H1 (cell line): ENCODE measurements at regions not wholly inside any gene's neighbourhood (a gene's known extent, or its start where the extent isn't known, plus 50 kb on each side); places are given as distances from the start of the nearest gene placed in this dataset.

Experiments used
- BRCA1 ChIP-seq: IDR thresholded peaks from 2 replicates; pipeline ENCODE4 v1.6.1; 2012; ENCODE audit warnings: low read depth, low read length, improper control_type of control experiment
- EP300 ChIP-seq, 2 experiments: IDR thresholded peaks; 1 replicate in 1 of 2; 2 replicates in 1 of 2; pipeline ENCODE4 v1.6.1; 2011 to 2012; ENCODE audit warnings: low read depth in 2 of 2, low read length in 2 of 2, mild to moderate bottlenecking in 2 of 2, borderline replicate concordance in 1 of 2, inconsistent platforms in 1 of 2, moderate library complexity in 1 of 2
- JUN ChIP-seq: IDR thresholded peaks from 2 replicates; pipeline ENCODE4 v1.6.1; 2011; ENCODE audit warnings: low read depth, mild to moderate bottlenecking, improper control_type of control experiment, low read length
- POLR2A ChIP-seq, 2 experiments: IDR thresholded peaks; 1 replicate in 1 of 2; 2 replicates in 1 of 2; pipeline ENCODE4 v1.6.1; 2011; ENCODE audit warnings: low read depth in 2 of 2, low read length in 2 of 2, mild to moderate bottlenecking in 2 of 2; ENCODE audit errors: control extremely low read depth in 1 of 2
- POLR2AphosphoS5 ChIP-seq: IDR thresholded peaks from 2 replicates; pipeline ENCODE4 v1.6.1; 2011; ENCODE audit warnings: low read depth, low read length
- RAD21 ChIP-seq, 2 experiments: IDR thresholded peaks in 1 of 2; conservative IDR thresholded peaks in 1 of 2; 2 replicates each; pipeline ENCODE4 v1.6.1; 2011; ENCODE audit warnings: low read depth in 2 of 2, low read length in 2 of 2, improper control_type of control experiment in 1 of 2, inconsistent platforms in 1 of 2, mild to moderate bottlenecking in 1 of 2, moderate library complexity in 1 of 2
- SIRT6 ChIP-seq: IDR thresholded peaks from one replicate; pipeline ENCODE4 v1.7.1; 2012; ENCODE audit warnings: low read length, inconsistent platforms
- SP1 ChIP-seq: IDR thresholded peaks from 2 replicates; pipeline ENCODE4 v1.6.1; 2011; ENCODE audit warnings: low read depth, low read length
- YY1 ChIP-seq: IDR thresholded peaks from 2 replicates; pipeline ENCODE4 v1.6.1; 2011; ENCODE audit warnings: low read depth, mild to moderate bottlenecking, low read length
- ZNF274 ChIP-seq: IDR thresholded peaks from 2 replicates; pipeline ENCODE4 v1.7.0; 2012; ENCODE audit warnings: low read length, borderline replicate concordance; ENCODE audit errors: extremely low read depth
- TF ChIP-seq, protein P1 (sequence below), 3 experiments: IDR thresholded peaks; 1 replicate in 2 of 3; 2 replicates in 1 of 3; pipeline versions ENCODE4 v1.5.1 to v1.6.1; 2011; ENCODE audit warnings: low read length in 3 of 3, mild to moderate bottlenecking in 3 of 3, inconsistent platforms in 2 of 3, low read depth in 1 of 3, moderate library complexity in 1 of 3; ENCODE audit not compliant: insufficient read depth in 1 of 3; ENCODE audit errors: control extremely low read depth in 1 of 3
- TF ChIP-seq, protein P2 (sequence below): IDR thresholded peaks from 2 replicates; pipeline ENCODE4 v1.6.1; 2011; ENCODE audit warnings: low read depth, mild to moderate bottlenecking, low read length; ENCODE audit not compliant: insufficient read depth
- TF ChIP-seq, protein P3 (sequence below): IDR thresholded peaks from 2 replicates; pipeline ENCODE4 v1.6.1; 2012; ENCODE audit warnings: low read length, inconsistent platforms

DNA sequence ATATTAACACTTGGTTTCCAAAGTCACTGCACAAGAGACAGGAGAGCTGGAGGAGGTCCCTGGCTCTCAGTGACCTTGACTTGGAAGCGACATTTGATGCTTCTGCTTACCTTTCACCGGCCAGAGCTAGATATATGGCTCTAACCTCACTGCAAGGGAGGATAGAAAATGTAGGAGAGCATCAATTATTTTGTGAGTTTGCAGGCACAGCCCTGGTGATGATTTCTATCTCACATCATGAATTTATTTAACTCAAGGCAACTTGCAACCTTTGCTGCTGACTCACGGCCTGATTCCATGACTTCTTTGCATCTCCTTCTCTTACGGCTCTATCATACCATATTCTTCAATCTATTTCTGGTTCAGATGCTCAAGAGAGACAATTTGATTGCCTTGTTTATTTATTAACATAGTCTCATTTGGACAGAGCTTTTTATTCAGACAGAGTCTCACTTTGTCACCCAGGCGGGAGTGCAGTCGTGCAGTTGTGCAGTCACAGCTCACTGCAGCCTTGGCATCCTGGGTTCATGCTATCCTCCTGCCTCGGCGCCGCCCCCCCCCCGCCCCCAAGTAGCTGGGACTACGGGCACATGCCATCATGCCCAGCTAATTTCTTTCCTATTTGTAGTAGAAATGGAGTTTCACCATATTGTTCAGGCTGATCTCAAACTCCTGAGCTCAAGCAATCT lies 196.0 kb downstream of the REEP3 start:
- TF ChIP-seq YY1 (no peak), BRCA1 (no peak), POLR2AphosphoS5 (no peak), RAD21 (IDR thresholded peaks at IDR 0.05 in 1 of 2, conservative IDR thresholded peaks at IDR 0.05 in 1 of 2; ENCODE audit: low read depth in 2 of 2, low read length in 2 of 2) (no peak), JUN (no peak), SIRT6 (no peak), SP1 (no peak), ZNF274 (no peak), POLR2A (IDR thresholded peaks at IDR 0.05; ENCODE audit: control extremely low read depth in 1 of 2, low read depth in 2 of 2, low read length in 2 of 2) (no peak), EP300 (IDR thresholded peaks at IDR 0.05; ENCODE audit: borderline replicate concordance in 1 of 2, low read depth in 2 of 2, low read length in 2 of 2) (no peak)
- TF ChIP-seq, protein P1, sequence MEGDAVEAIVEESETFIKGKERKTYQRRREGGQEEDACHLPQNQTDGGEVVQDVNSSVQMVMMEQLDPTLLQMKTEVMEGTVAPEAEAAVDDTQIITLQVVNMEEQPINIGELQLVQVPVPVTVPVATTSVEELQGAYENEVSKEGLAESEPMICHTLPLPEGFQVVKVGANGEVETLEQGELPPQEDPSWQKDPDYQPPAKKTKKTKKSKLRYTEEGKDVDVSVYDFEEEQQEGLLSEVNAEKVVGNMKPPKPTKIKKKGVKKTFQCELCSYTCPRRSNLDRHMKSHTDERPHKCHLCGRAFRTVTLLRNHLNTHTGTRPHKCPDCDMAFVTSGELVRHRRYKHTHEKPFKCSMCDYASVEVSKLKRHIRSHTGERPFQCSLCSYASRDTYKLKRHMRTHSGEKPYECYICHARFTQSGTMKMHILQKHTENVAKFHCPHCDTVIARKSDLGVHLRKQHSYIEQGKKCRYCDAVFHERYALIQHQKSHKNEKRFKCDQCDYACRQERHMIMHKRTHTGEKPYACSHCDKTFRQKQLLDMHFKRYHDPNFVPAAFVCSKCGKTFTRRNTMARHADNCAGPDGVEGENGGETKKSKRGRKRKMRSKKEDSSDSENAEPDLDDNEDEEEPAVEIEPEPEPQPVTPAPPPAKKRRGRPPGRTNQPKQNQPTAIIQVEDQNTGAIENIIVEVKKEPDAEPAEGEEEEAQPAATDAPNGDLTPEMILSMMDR (IDR thresholded peaks at IDR 0.05; ENCODE audit: control extremely low read depth in 1 of 3, insufficient read depth in 1 of 3, low read depth in 1 of 3, low read length in 3 of 3), result no peak
- TF ChIP-seq, protein P2, sequence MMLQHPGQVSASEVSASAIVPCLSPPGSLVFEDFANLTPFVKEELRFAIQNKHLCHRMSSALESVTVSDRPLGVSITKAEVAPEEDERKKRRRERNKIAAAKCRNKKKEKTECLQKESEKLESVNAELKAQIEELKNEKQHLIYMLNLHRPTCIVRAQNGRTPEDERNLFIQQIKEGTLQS, result no peak
- TF ChIP-seq, protein P3, sequence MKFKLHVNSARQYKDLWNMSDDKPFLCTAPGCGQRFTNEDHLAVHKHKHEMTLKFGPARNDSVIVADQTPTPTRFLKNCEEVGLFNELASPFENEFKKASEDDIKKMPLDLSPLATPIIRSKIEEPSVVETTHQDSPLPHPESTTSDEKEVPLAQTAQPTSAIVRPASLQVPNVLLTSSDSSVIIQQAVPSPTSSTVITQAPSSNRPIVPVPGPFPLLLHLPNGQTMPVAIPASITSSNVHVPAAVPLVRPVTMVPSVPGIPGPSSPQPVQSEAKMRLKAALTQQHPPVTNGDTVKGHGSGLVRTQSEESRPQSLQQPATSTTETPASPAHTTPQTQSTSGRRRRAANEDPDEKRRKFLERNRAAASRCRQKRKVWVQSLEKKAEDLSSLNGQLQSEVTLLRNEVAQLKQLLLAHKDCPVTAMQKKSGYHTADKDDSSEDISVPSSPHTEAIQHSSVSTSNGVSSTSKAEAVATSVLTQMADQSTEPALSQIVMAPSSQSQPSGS, result no peak
